GM21360 (cell line): ENCODE measurements at regions not wholly inside any gene's neighbourhood (a gene's known extent, or its start where the extent isn't known, plus 50 kb on each side); places are given as distances from the start of the nearest gene placed in this dataset.
"Not testable (repeated sequence)": the region's sequence is repeated elsewhere in the genome, so short reads cannot be mapped to it uniquely, and the experiment has no call there.

Experiments used
- ATAC-seq: cut with Tn5 transposase; IDR thresholded peaks from one replicate; pipeline ENCODE4 v1.9.1; 2021; ENCODE audit warnings: mild to moderate bottlenecking, moderate library complexity; ENCODE audit not compliant: unreplicated experiment

DNA sequence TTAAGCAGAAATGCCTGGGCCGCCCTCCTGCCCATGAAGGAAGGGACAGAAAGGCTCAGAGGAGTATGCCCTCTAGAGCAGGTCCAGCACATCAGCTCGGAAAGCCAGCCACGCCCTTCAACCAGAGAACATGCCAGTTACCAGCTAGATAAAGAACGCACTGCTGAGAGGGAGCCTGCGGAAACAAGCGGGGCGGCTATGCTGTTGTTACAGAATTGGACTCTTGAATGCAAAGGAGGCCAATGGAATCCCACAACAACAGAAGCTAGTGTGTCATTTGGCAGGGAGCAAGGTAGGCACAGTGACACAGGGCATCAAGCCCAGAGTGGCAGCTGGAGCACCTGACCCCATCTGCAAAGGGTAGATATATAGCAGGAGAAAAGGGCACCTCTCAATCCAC, 242.9 kb upstream of the ID2 start:
- no peak for ATAC-seq

DNA sequence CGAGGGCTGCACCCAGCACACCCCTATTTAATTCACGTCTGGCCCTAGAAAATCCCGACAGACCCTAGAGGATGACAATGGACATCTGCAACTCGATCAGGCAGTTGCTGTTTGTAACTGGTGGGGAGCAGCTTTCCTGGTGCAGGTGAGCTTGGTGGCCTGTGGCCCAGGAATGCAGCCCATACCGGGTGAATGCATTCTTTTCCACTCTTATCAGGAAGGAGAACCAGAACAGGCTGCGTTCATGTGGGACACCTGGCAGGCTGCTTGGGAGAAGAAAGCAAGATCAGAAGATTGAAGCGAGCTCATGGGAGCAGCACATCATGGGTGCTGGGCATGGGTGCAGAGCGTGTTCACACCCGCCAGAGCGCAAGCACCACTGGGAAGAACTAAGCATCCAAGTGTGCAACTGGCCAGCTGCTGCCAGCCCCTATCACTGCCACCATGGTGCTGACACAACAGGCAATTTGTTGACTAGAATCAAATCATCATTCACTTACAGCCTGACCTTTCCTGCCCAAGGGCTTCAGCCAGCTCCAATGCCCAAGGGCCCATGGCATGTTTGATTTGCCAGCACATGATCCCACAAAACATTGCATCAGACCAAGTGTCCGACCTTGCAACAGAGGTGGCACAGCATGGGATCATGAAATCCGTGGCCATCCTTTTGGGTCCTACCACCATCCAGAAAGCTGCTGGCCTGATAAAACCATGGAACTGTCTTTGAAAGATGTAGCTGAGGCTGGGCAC, 241.7 kb upstream of the ID2 start:
- no peak for ATAC-seq

DNA sequence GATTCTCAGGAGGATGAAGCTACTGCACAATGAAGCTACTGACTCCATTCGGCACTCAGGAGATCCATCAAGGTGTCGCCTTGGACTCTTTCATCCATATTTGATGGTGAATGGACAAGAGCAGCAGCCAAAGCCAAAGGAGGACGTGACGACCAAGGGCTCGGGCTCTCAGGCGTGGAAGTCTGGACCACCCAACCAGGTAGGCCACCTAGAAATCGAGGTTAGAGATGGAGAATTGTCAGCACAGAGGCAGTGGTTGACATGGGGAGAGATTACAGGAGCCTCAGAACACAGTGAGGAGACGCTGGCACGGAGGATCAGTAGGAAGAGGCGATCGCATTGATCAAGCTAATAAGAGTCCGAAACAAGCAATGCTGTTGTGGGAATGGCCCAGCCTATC, 240.5 kb upstream of the ID2 start:
- ATAC-seq = no peak

DNA sequence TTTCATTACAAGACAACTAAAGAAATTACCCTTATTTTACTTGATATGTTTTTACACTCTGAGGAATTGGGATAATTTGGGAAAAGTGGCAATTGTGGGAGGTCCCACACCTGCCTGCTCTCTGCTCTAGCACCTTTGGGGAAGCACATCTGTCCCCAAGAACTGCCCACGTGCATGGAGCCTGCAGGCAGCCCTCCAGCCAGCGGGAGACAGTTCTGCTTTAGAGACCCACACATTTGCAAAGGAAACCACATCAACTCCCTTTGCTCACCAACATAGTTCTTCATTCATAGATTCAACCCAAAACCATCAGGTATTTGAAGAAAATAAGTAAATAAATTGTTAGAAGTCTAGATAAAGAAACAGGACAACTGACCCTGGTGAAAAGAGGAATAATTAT, 239.9 kb upstream of the ID2 start:
- peak; percentile 64 for ATAC-seq

DNA sequence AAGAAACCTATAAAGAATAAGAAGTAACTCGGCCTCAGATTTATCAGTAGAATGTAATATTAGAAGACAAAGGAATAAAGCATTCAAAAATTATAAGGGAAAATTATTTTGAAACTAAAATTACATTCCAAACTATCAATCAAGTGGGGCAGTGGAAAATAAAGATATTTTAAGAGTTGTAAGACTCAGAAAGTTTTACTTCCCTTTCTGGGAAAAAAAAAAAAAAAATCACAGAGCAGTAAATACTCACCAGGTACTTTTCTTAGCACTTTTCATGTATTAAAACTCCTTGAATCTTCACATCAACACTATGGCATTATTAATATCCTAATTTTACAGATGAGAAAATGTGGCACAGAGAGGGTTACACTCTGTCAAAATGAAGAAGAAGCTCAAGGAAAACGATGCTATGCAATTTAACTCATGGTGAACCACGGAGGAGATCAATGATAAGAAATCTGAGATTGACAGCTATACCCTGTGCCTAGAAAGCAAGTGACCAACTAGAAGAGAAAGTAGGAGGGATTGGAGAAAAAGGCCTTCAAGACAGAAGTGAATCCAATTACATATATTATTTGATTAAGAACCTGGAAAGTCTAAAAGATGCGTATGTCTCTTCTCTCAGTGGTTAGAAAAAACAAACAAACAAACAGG, 238.9 kb upstream of the ID2 start:
- ATAC-seq = no peak

DNA sequence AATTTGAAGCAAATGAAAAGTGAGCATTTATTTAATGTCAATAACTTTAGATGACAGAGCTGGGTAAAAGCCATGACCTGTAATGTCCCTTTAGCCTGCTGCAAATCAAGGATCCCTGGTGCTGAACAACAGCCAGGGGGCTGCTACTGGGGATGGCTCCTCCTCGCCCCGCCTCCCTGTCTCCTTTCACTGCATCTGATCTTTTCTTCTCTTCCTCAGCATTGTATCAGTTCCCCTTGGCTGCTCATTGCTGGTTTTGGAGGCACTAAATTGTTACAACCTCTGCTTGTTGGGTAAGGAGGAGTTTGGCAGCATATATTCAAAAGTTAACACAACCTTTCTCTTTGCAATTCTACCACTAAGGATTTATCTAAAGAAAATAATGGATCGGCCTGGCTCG, 236.3 kb upstream of the ID2 start:
- ATAC-seq = no peak

DNA sequence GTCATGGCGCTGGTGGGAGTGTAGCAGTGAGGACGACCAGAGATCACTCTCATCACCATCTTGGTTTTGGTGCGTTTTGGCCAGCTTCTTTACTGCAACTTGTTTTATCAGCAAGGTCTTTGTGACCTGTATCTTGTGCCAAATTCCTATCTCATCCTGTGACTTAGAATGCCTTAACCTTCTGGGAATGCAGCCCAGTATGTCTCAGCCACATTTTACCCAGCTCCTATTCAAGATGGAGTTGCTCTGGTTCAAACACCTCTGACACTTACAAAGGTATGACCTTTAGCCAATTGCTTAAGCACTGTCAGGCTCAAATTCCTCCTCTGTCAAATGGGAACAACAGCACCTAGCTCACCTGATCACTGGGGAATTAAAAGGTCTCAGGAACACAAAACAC, 235.1 kb upstream of the ID2 start:
- ATAC-seq = not testable (repeated sequence)

DNA sequence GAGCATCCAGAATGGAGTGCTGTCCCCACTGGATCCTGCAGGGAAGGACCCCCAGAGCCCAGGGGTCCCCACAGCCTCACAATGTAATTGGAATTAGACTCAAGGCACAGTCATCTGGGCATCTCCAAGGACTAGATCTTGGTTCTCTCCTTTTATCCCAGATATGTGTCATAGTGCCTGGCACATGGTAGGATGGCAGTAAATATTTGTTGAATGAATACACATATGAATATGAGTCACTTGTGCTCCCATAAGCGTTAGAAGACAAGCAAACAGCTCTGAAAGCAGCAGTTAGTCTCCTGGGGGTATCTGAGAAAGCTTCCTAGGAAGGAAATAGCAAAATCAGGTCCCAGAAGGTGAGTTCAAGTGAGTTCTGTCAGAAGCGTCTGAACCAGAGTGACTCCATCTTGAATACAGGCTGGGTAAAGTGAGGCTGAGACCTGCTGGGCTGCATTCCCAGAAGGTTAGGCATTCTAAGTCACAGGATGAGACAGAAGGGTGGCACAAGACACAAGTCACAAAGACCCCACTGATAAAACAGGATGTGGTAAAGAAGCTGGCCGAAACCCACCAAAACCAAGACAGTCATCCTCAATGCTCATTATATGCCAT, 234.1 kb upstream of the ID2 start:
- ATAC-seq = no peak

DNA sequence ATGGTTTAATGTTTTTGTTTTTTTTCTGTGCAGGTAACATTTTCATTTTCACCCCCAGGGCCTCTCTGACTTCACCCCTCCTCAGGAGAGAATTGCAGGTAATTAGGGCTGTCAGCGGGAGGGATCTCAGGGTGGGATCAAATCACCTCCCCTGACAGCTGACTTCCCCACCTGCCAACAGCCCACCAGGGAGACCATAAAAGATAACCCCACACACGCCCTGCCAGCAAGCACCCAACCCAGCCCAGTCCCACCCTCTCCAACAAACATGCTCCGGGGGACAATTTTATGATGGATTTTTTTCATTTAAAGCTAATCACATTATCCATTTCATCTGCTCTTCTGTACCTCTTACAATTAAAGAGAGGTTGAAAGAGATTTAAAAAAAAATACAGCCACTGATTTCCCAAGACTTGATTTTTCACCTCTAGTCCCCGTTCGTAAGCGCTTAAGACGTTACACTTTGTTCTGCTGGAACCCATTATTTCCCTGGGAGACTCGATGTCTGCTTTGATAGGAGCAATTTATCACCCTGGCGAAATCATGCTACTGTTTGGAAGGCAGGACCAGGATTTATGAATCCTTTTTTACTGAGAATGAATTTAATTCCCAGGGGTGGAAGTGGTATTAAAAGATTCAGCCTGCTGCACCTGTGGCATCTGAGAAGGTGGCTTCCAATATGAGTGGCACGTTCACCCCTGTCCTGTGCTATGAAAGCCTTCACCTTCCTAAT, 232.9 kb upstream of the ID2 start:
- no peak for ATAC-seq

DNA sequence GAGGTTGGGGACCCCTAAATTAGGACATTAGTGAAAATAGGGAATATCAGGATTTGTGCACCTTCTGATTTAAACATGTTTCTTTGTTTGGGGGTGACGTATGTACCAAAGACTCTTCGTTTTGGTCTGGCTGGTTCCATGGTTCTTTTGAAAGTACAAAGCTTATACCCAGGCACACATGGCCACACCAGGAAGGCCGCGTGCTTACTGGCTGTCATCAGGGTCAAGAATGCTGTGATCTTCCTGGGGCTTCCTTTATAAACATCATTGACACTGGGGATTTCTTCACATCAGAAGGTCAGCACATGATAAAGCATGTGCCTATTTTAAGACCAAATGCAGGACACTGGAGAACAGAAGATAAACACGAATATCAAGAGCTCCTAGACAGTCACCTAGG, 230.6 kb upstream of the ID2 start:
- no peak for ATAC-seq

DNA sequence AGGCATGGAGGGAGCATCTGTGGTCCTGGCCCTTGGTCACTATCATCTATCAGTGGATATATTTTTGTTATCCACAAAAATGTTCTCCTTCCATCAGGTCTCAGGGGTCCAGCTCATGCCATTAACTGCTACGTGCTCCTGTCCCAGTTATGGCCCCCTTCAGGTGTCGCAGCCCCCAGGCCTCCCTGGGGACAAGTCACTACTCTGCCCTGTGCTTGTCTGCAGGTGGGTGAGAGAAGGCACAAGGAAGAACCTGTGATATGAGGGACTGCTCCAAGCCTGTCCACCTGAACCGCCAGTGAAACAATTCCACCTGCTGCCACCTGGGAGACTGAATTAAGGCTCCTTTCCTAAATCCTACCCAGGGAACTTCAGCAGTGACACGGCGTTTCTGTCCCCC, 229.6 kb upstream of the ID2 start:
- no peak for ATAC-seq

DNA sequence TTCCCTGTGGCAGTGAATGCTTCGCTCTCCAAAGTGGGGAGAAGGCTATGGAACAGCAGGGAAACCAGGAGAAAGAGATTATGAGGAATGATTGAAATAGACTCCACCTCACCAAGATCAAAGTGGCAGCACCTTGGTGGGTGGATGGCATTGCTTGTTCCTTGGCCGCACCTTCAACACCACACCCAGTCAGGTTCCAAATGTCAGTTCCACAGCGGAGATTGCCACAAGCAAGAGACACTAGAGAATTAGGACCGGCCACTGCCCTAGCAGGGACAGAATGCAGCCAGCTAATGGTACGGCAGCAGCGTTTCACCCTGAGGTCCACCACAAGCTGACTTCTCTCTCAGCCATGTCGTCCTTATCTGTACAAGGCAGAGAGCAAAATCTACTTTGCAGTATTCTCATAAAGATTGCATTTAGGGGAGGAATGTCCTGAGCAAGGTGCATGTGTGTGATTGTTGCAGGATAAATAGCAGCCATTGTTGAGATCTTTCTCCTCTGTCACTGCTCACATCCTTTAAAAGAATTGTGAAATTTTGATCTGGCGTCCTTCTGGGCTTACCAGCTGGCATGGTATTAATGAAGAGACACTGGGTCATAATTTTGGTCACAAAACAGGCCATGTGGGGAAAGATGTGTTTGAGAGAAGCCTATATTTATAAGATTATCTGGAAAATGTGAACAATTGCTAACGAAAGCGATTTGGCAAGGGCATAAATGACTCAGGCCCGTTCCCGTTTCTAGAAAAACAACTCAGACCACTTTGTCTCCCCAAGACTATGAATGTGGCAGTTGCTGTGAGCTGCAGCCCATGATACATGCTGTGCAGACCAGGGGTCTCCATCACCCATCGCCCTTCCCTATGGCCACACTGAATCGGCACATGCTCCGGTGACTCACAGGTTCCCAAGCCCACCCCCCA, 228.6 kb upstream of the ID2 start:
- ATAC-seq = no peak

DNA sequence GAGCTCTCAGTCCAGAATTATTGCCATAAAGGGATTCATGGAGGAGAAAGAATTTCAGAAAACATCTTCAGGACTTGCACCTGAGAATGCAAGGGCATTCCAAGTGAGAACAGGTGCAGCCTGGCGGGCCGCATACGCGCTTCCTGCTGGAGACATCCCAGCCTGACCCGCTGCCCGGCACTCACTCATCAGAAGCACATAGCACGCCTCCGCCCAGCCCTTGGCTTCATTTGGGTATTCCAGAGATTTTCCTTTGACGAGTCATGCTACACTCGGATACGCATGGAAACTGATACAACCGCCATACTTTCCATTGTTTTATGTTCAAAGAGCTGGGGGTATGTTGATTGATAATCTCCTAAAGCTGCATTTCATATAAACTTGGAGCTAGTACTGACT, 228.0 kb upstream of the ID2 start:
- no peak for ATAC-seq

DNA sequence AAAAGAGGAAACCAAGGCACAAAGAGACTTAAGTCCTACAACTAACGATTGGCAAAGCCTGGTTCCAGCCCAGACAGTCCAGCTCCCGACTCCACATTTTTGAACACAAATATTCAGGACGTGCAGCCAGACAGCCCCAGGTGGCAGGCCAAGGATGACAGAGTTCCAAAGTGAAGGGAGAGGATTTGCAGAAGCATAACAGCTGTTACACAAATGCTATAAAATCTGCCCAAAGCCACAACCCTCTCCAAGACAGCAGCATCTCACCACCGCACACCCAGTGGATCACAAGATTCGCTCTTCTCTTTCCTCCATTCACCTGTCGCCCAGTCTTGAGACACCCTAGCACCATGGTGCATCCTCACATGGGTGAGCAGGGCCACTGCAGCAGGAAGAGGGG, 227.1 kb upstream of the ID2 start:
- no peak for ATAC-seq

DNA sequence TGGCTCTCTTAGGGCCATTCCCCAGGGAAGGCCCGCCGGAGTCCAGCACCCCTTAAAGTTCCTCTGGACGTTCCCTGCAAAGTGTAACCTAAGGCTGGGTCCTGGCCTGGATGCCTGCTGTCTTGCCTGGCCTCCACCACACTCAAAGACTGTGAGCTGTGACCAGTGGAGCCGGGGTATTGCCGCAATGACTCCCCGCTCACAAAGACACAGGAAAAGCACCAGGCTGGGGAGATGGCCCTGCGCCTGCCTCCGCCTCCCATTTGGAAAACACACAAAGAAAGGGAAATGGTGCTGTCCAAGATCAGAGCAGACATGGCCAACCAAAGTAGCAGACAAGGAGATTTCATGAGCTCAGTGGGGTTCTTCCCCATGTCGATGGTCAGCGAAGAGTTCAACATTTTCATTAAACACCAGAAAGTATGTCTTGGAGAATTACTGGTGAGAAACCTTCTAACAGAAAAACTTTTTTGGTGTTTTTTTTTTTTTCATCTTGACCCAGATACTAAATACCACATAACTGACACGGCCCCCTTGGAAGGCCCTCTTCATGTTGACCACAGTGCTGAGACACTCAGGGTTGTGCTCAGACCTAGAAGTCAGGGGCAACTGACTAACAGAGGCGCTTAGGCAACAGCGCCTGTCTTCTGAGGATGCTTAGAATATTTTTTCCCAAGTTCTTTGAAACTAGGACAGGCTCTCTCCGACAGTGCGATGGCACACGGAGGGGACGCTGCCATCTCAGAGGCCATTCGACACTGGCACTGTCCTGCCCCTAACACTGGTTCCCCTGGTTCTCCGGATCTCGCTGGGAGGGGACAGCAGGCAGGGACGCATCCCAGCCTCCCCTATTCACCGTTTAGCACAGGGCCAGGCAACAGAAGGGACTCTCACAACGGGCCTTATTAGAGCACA, 226.4 kb upstream of the ID2 start:
- ATAC-seq = no peak

DNA sequence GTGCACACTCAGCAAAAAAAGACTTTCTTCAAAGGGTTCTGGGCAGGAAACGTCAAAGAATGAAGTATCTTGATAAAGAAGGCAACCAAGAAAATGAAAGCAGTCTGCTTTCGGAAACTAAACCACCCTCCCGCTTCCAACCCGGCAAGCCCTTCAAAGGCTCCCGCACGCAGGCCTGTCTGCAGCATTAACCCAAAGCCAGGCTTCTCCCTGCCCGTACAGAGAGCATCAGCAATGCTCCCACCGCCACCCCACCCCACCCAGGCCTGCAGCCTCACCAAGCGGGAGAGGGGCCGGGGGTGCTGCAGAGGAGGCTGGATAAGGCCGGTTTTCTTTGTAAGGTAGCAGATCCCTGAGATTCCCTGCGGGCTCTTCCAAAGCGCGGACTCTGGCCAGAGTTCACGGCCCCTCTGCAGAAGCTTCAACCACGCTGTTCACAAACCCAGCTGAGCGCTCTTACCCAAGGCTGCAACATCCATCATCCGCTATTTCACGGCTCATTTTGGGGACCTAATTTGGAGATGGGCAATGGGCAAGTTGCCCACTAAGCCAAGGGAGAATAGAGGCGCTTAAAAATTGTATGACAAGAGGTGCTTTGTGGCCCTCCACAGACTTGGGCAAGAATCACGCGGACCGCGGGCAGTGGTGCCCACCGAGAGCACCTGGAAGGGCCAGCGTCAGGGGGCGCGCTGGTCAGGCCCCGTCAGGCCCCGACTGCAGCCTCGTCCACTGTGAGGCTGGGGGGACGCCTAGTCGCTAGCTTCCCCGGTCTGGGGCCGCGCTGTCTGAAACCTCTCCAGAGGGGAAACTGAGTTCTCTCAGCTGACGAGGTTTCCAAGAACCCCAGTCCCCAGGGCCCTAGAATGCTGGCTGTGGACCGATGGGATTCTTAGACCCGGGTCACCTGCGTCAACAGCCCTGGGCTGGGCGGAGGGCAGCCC, 225.4 kb upstream of the ID2 start:
- ATAC-seq = no peak

DNA sequence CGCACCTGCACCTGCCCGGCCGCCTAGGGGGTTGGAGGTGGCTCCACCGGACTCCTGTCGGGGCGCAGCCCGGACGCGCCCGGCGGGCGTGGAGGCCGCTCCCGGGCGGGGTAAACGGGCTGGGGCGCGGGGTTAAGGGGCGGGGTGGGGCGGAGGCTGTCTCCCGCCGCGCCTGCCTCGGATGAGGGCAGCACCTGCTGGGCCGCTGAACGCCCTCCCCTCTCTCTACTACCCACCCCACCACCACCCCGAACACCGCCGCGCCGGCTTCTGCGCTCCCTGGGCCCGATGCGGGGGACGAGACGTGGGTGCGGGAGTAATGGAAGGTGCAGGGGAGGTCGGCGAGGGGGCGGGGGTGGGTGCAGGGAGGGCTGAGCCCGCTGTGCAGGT, 224.8 kb upstream of the ID2 start:
- no peak for ATAC-seq

DNA sequence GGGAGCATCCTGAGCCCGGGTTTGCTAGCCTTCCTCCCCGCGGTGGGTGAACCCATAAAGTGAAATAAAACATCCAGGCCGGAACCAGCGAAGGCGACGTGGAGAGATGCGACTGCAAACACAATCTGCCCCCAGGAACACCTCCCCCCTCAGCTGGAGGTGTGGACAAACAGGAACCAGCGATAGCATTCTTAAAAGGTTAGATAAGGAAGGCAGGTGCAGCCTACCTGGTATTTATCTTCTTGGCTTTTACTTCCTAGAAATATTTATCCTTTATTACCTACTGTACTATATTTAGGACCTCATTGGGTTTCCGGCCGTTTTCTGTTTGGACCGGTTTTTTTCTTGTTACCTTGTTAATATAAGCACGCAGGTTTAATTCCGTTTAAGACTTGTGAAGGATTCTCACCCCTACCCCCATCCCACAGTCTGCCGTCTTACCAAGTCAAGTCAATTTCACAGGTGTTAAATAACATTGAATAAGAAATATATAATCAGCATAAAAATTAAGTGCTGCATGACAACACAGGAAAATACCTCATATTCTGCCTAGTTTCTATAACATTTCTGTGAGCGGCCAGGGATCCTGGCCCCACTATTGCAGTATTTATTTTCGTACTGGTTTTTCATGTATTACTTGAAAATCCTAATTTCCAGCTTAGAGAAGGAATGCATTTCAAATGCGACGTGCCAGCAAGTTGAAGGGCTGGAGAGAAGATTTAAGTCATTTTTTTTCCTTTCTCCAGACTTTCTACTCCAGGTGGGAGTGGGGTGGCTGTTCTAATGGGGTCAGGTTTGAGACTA, 224.0 kb upstream of the ID2 start:
- ATAC-seq = no peak
